ENCODE measurements at regions not wholly inside any gene's neighbourhood (a gene's known extent, or its start where the extent isn't known, plus 50 kb on each side); places are given as distances from the start of the nearest gene placed in this dataset.
A peak's percentile ranks its signal among the peaks of the same experiment; 100 is the strongest.

GRCh38 chr15:36501063-36501678, 78.3 kb upstream of the CDIN1 start:
- Histone ChIP-seq H3K4me2 (ENCODE audit: low read depth, low read length) (no peak overlapping the region), H3K4me3 (replicated peaks in 1 of 3; ENCODE audit: insufficient read depth in 1 of 3, low read depth in 2 of 3, low read length in 3 of 3) (no peak overlapping the region), H3K9me3 (ENCODE audit: low read length) (no peaks in the 10 kb centered on the region), H3K4me1 (ENCODE audit: insufficient read depth, low read length) (peaks cover 20% of the 10 kb centered on the region), H3K9ac (ENCODE audit: insufficient read depth, low read depth, low read length) (no peak overlapping the region), H3K36me3 (replicated peaks in 1 of 2; ENCODE audit: control insufficient read depth in 1 of 2, insufficient read depth in 2 of 2, low read length in 2 of 2) (no peaks in the 10 kb centered on the region), H3K27ac (ENCODE audit: extremely low read length, insufficient read depth, low read length) (no peak overlapping the region), H2AFZ (ENCODE audit: low read length) (no peak overlapping the region), H3K27me3 (ENCODE audit: control insufficient read depth in 1 of 2, insufficient read depth in 2 of 2, low read length in 2 of 2) (peaks cover 0 to 41% of the 10 kb centered on the region in 2 experiments; a peak in 3 of 5 replicates), H4K20me1 (ENCODE audit: insufficient read depth, low read length) (0 out of 2 replicates have a peak, but pooled peaks cover 5% of the 10 kb centered on the region), H3K79me2 (ENCODE audit: insufficient read depth, low read length) (no peaks in the 10 kb centered on the region)
- POLR2A ChIA-PET = no interaction called here
- 1% methylated on average over 5 of the region's 5 CpGs for WGBS (ENCODE audit: low lambda C conversion rate)
- FAIRE-seq (peak; percentile 40), DNase-seq (ENCODE audit: low spot score) (peak; percentile 74), ATAC-seq (peak; percentile 98)
- intact Hi-C loops (cut with micrococcal nuclease; ENCODE audit: unreplicated experiment) = loop anchor here (2.0 to 10.0 kb wide), 6 partner anchors 314 to 984 kb away; no protein-coding TSS in a partner anchor
- no TSS peak for BruUV-seq (replicated peaks)
- in situ Hi-C loops (cut with HindIII; ENCODE audit: extremely low pct_ligation_motif_present, low pct_unique_long_range_greater_than_20kb) = loop anchor here (10.0 to 25.0 kb wide), 2 partner anchors 604 to 1386 kb away; partner anchors contain the start of gene MEIS2
- CTCF ChIA-PET (ENCODE audit: low intra/inter-chr PET ratio, low total read pairs) = interaction anchor here (0.9 kb wide), 1 partner anchor 632 kb away, joined by 3 read pairs; no protein-coding TSS in a partner anchor
- no peak for TF ChIP-seq ZNF136 (CRISPR knock-in tag; IDR thresholded peaks at IDR 0.05; ENCODE audit: low read depth)
- 0 out of 2 replicates have a peak, but pooled peaks have one; percentile 53 for TF ChIP-seq MIXL1 (CRISPR knock-in tag; IDR thresholded peaks at IDR 0.05)
- TF ChIP-seq THAP11 (CRISPR knock-in tag; IDR thresholded peaks at IDR 0.05) = 0 out of 2 replicates have a peak, but pooled peaks have one; percentile 31
- peak; percentile 23; the same call in 1 of the 2 replicates for TF ChIP-seq GATAD2A (CRISPR knock-in tag; IDR thresholded peaks at IDR 0.05)
- TF ChIP-seq SP4 (CRISPR knock-in tag; IDR thresholded peaks at IDR 0.05) = no peak
- TF ChIP-seq ZNF784 (CRISPR knock-in tag; IDR thresholded peaks at IDR 0.05; ENCODE audit: borderline replicate concordance) = no peak
- peak; percentile 69 for TF ChIP-seq ZFP36 (IDR thresholded peaks at IDR 0.05; ENCODE audit: borderline replicate concordance, low read depth, low read length, partially characterized antibody)
- TF ChIP-seq DBP (CRISPR knock-in tag; IDR thresholded peaks at IDR 0.05; ENCODE audit: not compliant biosample characterization) = no peak
- TF ChIP-seq CEBPB (IDR thresholded peaks at IDR 0.05; ENCODE audit: borderline replicate concordance, low read depth, low read length) = no peak
- TF ChIP-seq MATR3 (CRISPR knock-in tag; IDR thresholded peaks at IDR 0.05) = no peak
- peak; percentile 91 for TF ChIP-seq SMC3 (IDR thresholded peaks at IDR 0.05; ENCODE audit: low read length)
- TF ChIP-seq CTCF (CRISPR knock-in tag; IDR thresholded peaks at IDR 0.05) = peak; percentile 85
- TF ChIP-seq NR2F2 (IDR thresholded peaks at IDR 0.05; ENCODE audit: borderline replicate concordance, low read depth) = no peak
- TF ChIP-seq HINFP (CRISPR knock-in tag; IDR thresholded peaks at IDR 0.05; ENCODE audit: low read depth) = no peak
- no peak for TF ChIP-seq HNRNPUL1 (IDR thresholded peaks at IDR 0.05; ENCODE audit: low read depth, low read length)
- no peak for TF ChIP-seq ZNF616 (CRISPR knock-in tag; IDR thresholded peaks at IDR 0.05; ENCODE audit: low read depth)
- TF ChIP-seq RAD21 (CRISPR knock-in tag; IDR thresholded peaks at IDR 0.05) = peak; percentile 67; the same call in 1 of the 2 replicates

Measured in HepG2 (cell line).